Duodenal mucosa (tissue), 2 donors: ENCODE measurements at regions not wholly inside any gene's neighbourhood (a gene's known extent, or its start where the extent isn't known, plus 50 kb on each side); places are given as distances from the start of the nearest gene placed in this dataset.

Experiments used
- H3K27ac ChIP-seq: one replicate; pipeline ENCODE4 v1.7.0; 2013; ENCODE audit warnings: low read depth, low read length
- H3K27me3 ChIP-seq, 2 donors: one replicate each; pipeline ENCODE4 v1.7.0; 2013; ENCODE audit warnings: low read length in 2 of 2, control low read depth in 1 of 2; ENCODE audit not compliant: insufficient read depth in 2 of 2, control insufficient read depth in 1 of 2
- H3K36me3 ChIP-seq, 2 donors: one replicate each; pipeline ENCODE4 v1.7.0; 2013; ENCODE audit warnings: low read length in 2 of 2, control low read depth in 1 of 2; ENCODE audit not compliant: insufficient read depth in 2 of 2, control insufficient read depth in 1 of 2
- H3K4me1 ChIP-seq, 2 donors: one replicate each; pipeline ENCODE4 v1.7.0; 2013; ENCODE audit warnings: low read length in 2 of 2, control low read depth in 1 of 2; ENCODE audit not compliant: insufficient read depth in 2 of 2, control insufficient read depth in 1 of 2
- H3K4me3 ChIP-seq, 2 donors: one replicate each; pipeline ENCODE4 v1.7.0; 2013; ENCODE audit warnings: low read length in 2 of 2, low read depth in 1 of 2
- H3K9ac ChIP-seq, 2 donors: one replicate each; pipeline ENCODE4 v1.7.0; 2013; ENCODE audit warnings: low read length in 2 of 2, low read depth in 1 of 2
- H3K9me3 ChIP-seq, 2 donors: one replicate each; pipeline ENCODE4 v1.7.0; 2013; ENCODE audit warnings: low read length in 2 of 2, control low read depth in 1 of 2; ENCODE audit not compliant: control insufficient read depth in 1 of 2

DNA sequence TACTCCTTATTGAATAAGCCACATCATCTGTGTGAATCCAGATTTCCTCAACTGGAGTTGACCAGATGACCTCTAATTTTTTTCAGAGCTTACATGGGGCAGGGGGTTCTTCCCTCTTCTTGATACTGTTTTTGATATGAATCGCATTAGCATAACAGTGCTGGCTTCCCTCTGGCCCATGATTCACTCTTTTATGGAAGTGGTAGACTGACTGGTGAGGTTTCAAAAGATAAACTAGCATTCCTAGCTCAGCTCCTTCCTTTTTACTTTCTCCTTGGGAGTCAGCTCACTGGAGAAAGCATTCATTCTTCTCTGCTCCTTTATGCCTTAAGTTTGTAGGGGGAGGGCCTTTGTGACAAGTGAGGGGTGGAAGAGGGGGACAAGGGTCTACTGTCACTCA is 161.0 kb upstream of the FGF13 start:
- Histone ChIP-seq H3K4me3 (no peak overlapping the region), H3K27ac (no peak overlapping the region), H3K36me3 (no peaks in the 10 kb centered on the region), H3K9ac (no peak overlapping the region), H3K4me1 (no peaks in the 10 kb centered on the region), H3K27me3 (no peaks in the 10 kb centered on the region), H3K9me3 (no peaks in the 10 kb centered on the region)

DNA sequence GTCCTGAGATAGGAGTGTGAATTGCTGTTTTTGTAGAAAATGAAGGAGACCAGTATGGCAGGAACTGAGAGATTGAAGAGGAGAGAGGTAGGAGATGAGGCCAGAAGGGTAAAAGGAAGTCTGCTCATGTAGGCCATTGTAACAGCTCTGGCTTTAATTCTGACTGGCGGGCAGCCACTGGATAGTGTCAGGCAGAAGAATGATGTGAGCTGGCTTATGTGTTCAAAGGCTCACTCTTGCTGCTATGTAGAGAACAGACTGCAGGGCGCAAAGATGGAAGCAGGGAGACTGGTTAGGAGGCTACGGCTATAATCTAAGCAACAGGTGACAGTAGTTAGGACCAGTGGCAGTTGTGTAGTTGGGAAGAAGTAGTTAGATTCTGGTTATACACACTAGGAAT is 160.2 kb upstream of the FGF13 start:
- H3K9me3 ChIP-seq: no peaks in the 10 kb centered on the region
- H3K36me3 ChIP-seq: no peaks in the 10 kb centered on the region
- H3K27me3 ChIP-seq: no peaks in the 10 kb centered on the region
- no peak overlapping the region for H3K27ac ChIP-seq
- H3K4me1 ChIP-seq: no peaks in the 10 kb centered on the region
- no peak overlapping the region for H3K9ac ChIP-seq
- no peak overlapping the region for H3K4me3 ChIP-seq

DNA sequence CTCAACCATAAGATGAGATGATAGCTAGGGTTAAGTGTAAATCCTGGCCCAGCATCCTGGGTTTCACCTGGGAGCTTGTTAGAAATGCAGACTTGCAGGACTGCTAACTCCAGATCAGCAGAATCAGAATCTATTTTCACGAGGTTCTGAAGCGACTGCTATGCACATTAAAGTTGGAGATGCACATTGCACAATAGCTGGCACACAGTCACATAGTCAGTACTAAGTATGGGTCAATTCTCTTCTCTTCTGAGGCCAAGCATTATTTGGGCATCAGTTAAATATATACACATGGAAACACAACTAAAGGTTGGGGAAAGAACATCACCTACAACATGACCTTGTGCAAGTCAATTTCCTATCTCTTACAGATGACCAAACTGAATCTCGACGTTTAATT is 155.1 kb upstream of the FGF13 start:
- Histone ChIP-seq H3K27ac (no peak overlapping the region), H3K4me1 (no peaks in the 10 kb centered on the region), H3K36me3 (no peaks in the 10 kb centered on the region), H3K9me3 (no peaks in the 10 kb centered on the region), H3K9ac (no peak overlapping the region), H3K27me3 (no peaks in the 10 kb centered on the region), H3K4me3 (no peak overlapping the region)

DNA sequence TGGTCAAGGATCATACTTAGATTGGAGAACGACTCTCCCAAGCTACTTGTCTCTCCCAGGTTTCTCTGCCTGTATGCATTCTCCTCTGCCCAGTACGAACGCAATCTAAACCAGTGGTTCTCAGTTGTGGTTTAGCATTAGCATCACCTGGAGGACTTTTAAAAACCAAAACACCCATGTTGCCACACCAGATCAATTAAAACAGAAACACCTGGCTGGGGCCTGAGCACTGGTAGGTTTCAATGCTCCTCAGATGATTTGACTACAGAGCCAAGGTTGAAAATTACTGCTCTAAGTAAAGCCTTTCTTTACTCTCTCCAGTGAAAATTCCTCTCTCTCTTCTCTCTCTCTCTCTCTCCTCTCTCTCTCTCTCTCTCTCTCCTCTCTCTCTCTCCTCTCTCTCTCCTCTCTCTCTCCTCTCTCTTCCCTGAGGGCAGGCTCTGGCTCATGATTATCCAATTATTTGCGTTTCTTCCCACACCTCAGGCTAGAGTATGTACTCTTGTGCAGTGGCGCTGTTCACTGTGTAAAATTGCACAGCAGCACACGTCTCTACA is 153.7 kb upstream of the FGF13 start:
- H3K9me3 ChIP-seq: no peaks in the 10 kb centered on the region
- H3K36me3 ChIP-seq: no peaks in the 10 kb centered on the region
- H3K27me3 ChIP-seq: no peaks in the 10 kb centered on the region
- no peak overlapping the region for H3K9ac ChIP-seq
- H3K4me1 ChIP-seq: no peaks in the 10 kb centered on the region
- no peak overlapping the region for H3K4me3 ChIP-seq
- no peak overlapping the region for H3K27ac ChIP-seq

DNA sequence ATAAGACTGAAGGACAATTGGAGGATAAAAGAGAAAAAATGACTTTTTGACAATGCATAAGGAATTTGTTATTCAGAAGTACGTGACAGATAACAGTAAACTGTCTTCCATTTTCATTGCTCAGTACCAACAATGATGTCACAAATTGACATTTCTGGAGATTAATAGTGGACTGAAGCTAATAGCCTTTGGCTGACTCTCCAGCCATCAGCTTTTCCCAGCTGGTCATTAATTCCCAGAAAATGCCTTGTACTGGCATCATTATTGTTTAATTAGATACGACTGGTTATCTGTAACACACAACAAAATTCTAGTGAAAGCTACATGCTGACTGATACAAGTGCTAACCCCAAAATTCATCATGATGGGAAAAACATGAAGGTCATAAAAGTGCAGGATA is 147.9 kb upstream of the FGF13 start:
- Histone ChIP-seq H3K27me3 (no peaks in the 10 kb centered on the region), H3K9me3 (no peaks in the 10 kb centered on the region), H3K36me3 (no peaks in the 10 kb centered on the region), H3K4me1 (no peaks in the 10 kb centered on the region), H3K4me3 (no peak overlapping the region), H3K9ac (no peak overlapping the region), H3K27ac (no peak overlapping the region)

DNA sequence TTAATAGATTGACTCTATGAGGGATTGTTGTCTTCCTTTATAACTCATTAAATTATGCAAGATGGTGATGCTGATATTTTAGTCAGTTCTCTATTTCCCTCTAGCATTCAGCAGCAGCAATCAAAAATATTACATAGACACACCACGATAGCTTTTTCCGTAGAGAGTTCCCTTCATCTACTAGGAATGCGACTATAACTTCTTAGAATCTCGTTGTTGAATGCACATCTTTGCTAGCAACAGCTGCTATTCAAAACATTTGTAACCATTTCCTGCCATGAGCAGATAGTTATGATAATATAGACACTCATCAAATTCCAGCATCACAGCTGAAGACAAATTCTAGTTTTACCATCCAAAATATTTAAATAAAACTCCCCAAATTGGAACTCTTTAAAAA is 147.4 kb upstream of the FGF13 start:
- no peaks in the 10 kb centered on the region for H3K4me1 ChIP-seq
- H3K27me3 ChIP-seq: no peaks in the 10 kb centered on the region
- no peak overlapping the region for H3K4me3 ChIP-seq
- no peaks in the 10 kb centered on the region for H3K9me3 ChIP-seq
- no peak overlapping the region for H3K9ac ChIP-seq
- H3K36me3 ChIP-seq: no peaks in the 10 kb centered on the region
- H3K27ac ChIP-seq: no peak overlapping the region

DNA sequence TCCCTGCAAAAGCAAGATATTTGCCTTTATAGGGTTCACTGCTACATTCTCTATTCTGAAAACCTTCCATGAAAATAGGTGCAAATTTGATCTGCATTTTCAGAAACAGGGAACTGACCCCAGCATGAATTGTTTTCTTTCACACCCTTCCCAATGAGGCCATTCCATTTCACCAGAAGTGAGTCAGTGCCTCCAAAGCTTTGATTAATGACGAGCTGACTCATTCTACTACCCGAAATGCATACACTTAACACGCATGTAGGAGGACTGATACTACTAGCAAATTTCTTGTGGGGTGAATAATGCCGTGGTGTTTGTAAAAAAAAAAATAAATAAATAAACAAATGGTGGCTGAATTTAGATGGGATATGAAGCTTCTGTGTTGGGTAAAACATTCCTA is 146.9 kb upstream of the FGF13 start:
- H3K4me3 ChIP-seq: no peak overlapping the region
- H3K27me3 ChIP-seq: no peaks in the 10 kb centered on the region
- H3K9ac ChIP-seq: no peak overlapping the region
- no peak overlapping the region for H3K27ac ChIP-seq
- no peaks in the 10 kb centered on the region for H3K36me3 ChIP-seq
- no peaks in the 10 kb centered on the region for H3K4me1 ChIP-seq
- H3K9me3 ChIP-seq: no peaks in the 10 kb centered on the region

DNA sequence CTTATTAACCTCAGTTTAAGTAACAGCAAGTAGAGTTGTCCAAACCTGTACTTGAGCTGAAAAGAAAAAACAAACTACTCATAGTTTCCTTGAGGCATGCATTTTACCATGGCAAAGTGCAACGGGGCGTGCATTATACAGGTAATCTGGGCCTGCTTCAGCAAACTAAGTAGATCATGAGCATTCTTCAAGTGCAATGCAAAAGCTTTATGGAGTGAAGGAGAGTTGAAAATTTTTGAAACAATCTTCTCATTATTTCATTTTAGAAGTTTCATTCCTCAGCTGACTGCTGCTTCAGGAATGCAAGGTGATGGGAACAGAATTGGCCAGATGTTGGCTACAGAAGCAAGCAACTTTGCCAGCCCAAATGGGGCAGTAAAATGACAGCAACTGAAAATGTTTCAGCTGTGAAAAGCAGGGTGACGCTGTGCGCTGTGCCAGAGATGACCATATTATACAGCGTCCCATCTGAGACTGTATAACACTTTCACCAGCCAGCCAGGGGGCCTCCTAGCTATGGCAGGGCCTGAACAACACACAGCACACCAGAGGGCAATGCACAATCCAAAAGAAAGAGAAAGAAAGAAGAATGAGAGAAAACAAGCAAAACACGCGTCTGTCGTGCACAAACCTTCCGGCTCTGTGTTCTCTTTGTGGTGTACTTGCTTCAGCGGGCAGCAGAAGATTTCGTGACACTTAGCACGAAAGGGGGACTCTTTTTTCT is 145.5 kb upstream of the FGF13 start:
- no peaks in the 10 kb centered on the region for H3K36me3 ChIP-seq
- no peak overlapping the region for H3K9ac ChIP-seq
- no peaks in the 10 kb centered on the region for H3K9me3 ChIP-seq
- no peak overlapping the region for H3K4me3 ChIP-seq
- no peaks in the 10 kb centered on the region for H3K27me3 ChIP-seq
- no peak overlapping the region for H3K27ac ChIP-seq
- H3K4me1 ChIP-seq: no peaks in the 10 kb centered on the region

DNA sequence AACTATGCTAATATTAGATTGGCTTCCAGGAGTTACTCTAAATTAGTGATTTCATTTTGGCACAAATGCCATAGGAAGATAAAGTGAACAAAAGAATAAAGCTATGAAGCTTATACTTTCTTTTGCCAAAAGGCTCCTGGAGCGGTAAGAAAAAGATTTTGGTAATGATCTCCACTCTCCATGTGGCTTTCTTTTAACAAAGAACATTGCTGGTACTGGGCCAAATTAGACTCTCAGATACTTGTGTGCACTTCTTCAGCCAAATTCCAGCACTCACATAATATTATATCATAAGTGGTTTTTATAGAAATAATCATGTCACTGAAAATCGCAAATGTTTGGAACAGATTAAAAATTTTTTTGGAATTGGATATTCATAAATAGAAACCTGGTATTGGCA is 142.4 kb upstream of the FGF13 start:
- Histone ChIP-seq H3K4me3 (no peak overlapping the region), H3K27ac (no peak overlapping the region), H3K27me3 (no peaks in the 10 kb centered on the region), H3K9ac (no peak overlapping the region), H3K4me1 (no peaks in the 10 kb centered on the region), H3K9me3 (no peaks in the 10 kb centered on the region), H3K36me3 (no peaks in the 10 kb centered on the region)

DNA sequence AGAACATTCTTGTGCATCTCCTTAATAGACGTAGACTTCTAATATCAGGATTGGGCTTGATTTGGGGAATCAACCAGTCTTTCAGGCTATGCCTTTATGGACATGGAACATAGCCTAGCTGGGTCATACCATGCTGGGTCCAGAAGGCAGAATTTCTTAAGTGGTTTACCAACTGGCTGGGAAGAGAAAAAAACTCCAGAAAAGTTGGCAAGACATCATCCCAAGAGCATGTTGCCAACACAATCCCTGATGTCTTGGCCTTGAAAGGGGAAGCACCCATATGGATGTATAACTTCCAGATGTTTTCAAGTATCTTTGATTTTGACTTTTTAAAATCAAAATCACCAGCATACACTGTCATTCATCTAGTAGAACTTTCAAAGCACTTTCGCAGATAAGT is 138.0 kb upstream of the FGF13 start:
- Histone ChIP-seq H3K4me3 (no peak overlapping the region), H3K4me1 (no peaks in the 10 kb centered on the region), H3K9me3 (no peaks in the 10 kb centered on the region), H3K9ac (no peak overlapping the region), H3K27ac (no peak overlapping the region), H3K27me3 (no peaks in the 10 kb centered on the region), H3K36me3 (no peaks in the 10 kb centered on the region)
